IPS-15b (cell line): ENCODE measurements at regions not wholly inside any gene's neighbourhood (a gene's known extent, or its start where the extent isn't known, plus 50 kb on each side); places are given as distances from the start of the nearest gene placed in this dataset.

Source experiments
- H3K27me3 ChIP-seq: one replicate; pipeline ENCODE4 v1.6.1; 2013; ENCODE audit warnings: low read length; ENCODE audit not compliant: control insufficient read depth, insufficient read depth
- H3K36me3 ChIP-seq: one replicate; pipeline ENCODE4 v1.6.1; 2013; ENCODE audit warnings: low read length; ENCODE audit not compliant: control insufficient read depth, insufficient read depth
- H3K4me1 ChIP-seq: one replicate; pipeline ENCODE4 v1.6.1; 2013; ENCODE audit warnings: mild to moderate bottlenecking, low read length; ENCODE audit not compliant: control insufficient read depth, insufficient read depth
- H3K4me3 ChIP-seq: one replicate; pipeline ENCODE4 v1.5.1; 2013; ENCODE audit warnings: low read depth, low read length
- H3K9ac ChIP-seq: one replicate; pipeline ENCODE4 v1.6.1; 2013; ENCODE audit warnings: low read depth, mild to moderate bottlenecking, low read length
- H3K9me3 ChIP-seq: one replicate; pipeline ENCODE4 v1.6.1; 2013; ENCODE audit warnings: mild to moderate bottlenecking, low read length; ENCODE audit not compliant: control insufficient read depth, insufficient read depth

DNA sequence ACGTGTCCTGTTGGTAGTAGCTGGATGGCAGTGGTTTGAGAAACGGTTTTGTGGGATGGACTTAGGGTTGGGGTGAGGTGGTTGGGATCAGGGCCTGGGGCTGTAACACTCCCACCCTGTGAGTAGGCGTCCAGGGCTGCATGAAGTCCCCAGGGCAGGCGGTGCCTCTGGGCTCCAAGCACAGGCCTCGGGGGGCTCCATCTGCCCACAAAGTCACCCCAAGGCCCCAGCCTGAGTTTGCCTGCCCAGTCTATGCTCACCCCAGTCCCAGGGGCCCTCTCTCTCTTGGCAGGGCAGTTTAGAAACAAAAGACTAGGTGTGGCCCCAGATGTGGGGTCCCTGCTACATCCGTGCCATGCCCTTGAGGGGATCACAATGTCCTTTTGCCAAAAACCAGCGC, 86.9 kb upstream of the PRR23E start:
- H3K4me1 ChIP-seq = no peaks in the 10 kb centered on the region
- no peaks in the 10 kb centered on the region for H3K27me3 ChIP-seq
- no peaks in the 10 kb centered on the region for H3K9me3 ChIP-seq
- peaks cover 2% of the 10 kb centered on the region for H3K36me3 ChIP-seq
- H3K4me3 ChIP-seq = no peak overlapping the region
- no peak overlapping the region for H3K9ac ChIP-seq

DNA sequence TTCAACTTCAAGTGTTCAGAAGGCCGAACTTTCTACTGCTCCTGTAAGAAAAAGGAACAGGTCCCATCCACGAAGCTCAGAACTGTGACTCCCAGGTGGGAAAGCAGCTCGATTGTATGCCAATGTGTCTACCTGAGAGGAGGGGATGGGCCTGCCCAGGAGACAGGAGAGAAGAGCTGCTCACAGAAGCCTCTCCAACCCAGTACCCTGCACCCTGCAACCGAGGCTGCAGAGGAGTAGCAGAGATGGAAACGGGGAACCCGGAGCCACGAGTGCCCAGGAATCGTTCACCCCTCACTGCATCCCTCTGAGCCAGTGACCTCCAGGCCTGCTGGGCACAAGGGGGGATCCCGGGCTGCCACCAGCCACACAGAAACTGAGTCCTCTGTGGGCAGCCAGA, 86.5 kb upstream of the PRR23E start:
- H3K27me3 ChIP-seq = no peaks in the 10 kb centered on the region
- H3K4me1 ChIP-seq = no peaks in the 10 kb centered on the region
- H3K9me3 ChIP-seq = no peaks in the 10 kb centered on the region
- no peak overlapping the region for H3K9ac ChIP-seq
- no peak overlapping the region for H3K4me3 ChIP-seq
- peaks cover 2% of the 10 kb centered on the region for H3K36me3 ChIP-seq

DNA sequence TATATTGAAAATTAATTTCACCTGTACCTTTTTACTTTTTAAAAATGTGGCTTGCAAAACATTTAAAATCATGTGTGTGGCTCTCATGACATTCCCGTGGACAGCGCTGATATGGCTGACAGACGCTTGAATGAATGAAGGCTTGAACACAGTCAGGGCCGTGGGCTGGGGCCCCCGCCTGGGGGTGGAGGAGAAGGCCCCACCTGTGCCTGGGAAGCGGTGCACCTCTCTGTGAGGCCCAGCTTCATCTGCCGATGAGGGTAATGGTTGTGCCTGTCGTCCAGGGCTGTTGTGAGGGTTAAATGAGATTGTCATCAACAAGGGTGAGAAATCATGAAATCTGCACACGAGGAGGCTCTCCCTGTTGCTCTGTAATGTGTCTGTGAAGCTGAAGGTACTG, 85.9 kb upstream of the PRR23E start:
- no peak overlapping the region for H3K4me3 ChIP-seq
- H3K9me3 ChIP-seq = no peaks in the 10 kb centered on the region
- H3K9ac ChIP-seq = no peak overlapping the region
- peaks cover 2% of the 10 kb centered on the region for H3K36me3 ChIP-seq
- no peaks in the 10 kb centered on the region for H3K27me3 ChIP-seq
- H3K4me1 ChIP-seq = no peaks in the 10 kb centered on the region

- peaks cover 2% of the 10 kb centered on the region for H3K36me3 ChIP-seq
- no peaks in the 10 kb centered on the region for H3K4me1 ChIP-seq
- H3K9me3 ChIP-seq = peaks cover 6% of the 10 kb centered on the region
- no peak overlapping the region for H3K4me3 ChIP-seq
- H3K27me3 ChIP-seq = no peaks in the 10 kb centered on the region
- no peak overlapping the region for H3K9ac ChIP-seq
Measured at GRCh38 chr3:127107491-127108375, 85.2 kb upstream of the PRR23E start.

DNA sequence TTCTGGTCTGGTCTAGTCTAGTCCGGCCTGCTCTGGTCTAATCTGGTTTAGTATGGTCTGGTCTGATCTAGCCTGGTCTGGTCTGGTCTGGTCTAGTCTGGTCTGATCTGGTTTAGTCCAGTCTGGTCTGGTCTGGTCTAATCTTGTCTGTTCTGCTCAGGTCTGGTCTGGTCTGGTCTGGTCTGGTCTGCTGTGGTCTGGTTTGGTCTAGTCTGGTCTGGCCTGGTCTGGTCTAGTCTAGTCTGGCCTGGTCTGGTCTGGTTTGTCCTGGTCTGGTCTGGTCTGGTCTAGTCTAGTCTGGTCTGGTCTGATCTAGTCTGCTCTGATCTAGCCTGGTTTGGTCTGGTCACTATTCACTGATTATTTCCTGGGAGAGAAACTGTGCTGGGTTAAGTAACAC, 84.1 kb upstream of the PRR23E start:
- Histone ChIP-seq H3K36me3 (peaks cover 2% of the 10 kb centered on the region), H3K27me3 (no peaks in the 10 kb centered on the region), H3K4me3 (no peak overlapping the region), H3K4me1 (no peaks in the 10 kb centered on the region), H3K9ac (no peak overlapping the region), H3K9me3 (peaks cover 8% of the 10 kb centered on the region)

GRCh38 chr3:127110982-127111693, 81.8 kb upstream of the PRR23E start:
- H3K4me3 ChIP-seq = no peak overlapping the region
- H3K9ac ChIP-seq = no peak overlapping the region
- H3K27me3 ChIP-seq = no peaks in the 10 kb centered on the region
- H3K4me1 ChIP-seq = no peaks in the 10 kb centered on the region
- H3K36me3 ChIP-seq = no peaks in the 10 kb centered on the region
- H3K9me3 ChIP-seq = peaks cover 8% of the 10 kb centered on the region

DNA sequence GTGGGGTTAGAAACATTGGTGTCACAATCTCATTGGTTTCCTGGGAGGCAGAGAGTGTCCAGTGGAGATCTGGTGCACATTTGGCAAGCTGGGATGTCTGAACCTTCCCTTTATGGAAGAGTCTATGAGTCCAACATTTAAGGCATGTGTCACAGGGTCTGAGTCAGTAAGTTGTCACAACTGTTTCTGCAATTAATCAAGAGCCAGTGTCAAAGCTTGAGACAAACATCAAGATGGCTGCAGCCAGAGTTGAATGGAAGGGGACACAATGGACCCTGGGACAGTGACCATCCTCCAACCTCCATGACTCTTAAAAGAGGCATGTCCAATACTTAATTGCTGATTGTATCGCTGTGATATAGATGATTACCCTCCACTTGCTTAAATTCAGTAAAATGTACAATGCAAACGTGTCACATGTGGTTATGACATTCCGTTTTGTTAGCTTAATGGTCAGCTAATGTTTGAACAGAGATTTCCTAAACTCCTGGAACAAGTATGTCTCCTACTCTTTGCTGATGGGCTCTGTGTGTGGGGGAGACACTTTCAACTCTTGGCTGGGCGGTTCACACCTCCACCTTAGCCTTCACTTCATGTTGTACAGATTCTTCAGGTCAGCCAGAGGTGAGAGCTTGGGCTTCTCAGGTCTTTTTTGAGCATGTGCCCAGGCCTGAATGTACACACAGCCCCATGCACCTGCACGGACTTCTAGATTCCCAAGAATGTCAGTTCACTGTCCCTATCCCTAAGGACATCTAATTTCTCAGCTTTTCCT, 79.9 kb upstream of the PRR23E start:
- Histone ChIP-seq H3K36me3 (no peaks in the 10 kb centered on the region), H3K9ac (no peak overlapping the region), H3K9me3 (peaks cover 8% of the 10 kb centered on the region), H3K27me3 (no peaks in the 10 kb centered on the region), H3K4me1 (no peaks in the 10 kb centered on the region), H3K4me3 (no peak overlapping the region)

GRCh38 chr3:127113571-127113891, 79.4 kb upstream of the PRR23E start:
- Histone ChIP-seq H3K4me1 (no peaks in the 10 kb centered on the region), H3K27me3 (no peaks in the 10 kb centered on the region), H3K9me3 (peaks cover 8% of the 10 kb centered on the region), H3K9ac (no peak overlapping the region), H3K36me3 (no peaks in the 10 kb centered on the region), H3K4me3 (no peak overlapping the region)

GRCh38 chr3:127114337-127115070, 78.4 kb upstream of the PRR23E start:
- Histone ChIP-seq H3K36me3 (no peaks in the 10 kb centered on the region), H3K27me3 (no peaks in the 10 kb centered on the region), H3K9me3 (peaks cover 8% of the 10 kb centered on the region), H3K4me3 (no peak overlapping the region), H3K4me1 (no peaks in the 10 kb centered on the region), H3K9ac (no peak overlapping the region)

DNA sequence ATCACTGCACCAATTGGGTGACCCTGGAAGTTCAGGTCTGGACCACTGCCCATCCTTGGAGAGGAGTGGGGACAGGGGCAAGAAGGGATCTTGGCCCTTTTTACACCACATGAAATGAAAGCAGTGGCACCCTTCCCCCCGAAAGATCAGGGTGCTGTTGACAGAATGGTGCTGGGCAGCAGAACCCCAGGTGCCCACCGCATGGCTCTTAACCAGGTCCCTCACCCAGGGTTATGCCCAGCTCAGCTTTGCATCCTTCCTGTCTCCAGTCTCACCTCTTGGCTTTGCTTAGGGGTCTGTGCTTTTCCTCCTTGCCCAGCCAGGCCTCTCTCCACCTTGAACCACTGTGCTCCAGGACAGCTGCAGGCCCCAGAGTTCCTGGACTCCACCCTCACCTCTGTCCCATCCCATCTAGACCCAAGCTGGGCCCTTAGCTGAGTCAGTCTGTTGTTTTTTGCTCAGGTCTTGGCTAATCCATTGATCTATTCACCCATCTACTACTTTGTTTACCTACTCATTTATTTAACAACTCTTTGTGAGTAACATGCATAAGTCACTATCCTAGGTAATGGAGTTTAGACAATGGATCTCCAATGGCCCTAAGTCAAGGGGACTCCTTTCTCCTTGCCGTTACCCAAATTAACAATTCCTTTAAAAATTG, 77.1 kb upstream of the PRR23E start:
- Histone ChIP-seq H3K27me3 (no peaks in the 10 kb centered on the region), H3K9me3 (peaks cover 8% of the 10 kb centered on the region), H3K36me3 (no peaks in the 10 kb centered on the region), H3K4me3 (no peak overlapping the region), H3K4me1 (no peaks in the 10 kb centered on the region), H3K9ac (no peak overlapping the region)

- Histone ChIP-seq H3K27me3 (no peaks in the 10 kb centered on the region), H3K9ac (no peak overlapping the region), H3K9me3 (no peaks in the 10 kb centered on the region), H3K36me3 (no peaks in the 10 kb centered on the region), H3K4me1 (no peaks in the 10 kb centered on the region), H3K4me3 (no peak overlapping the region)
Measured at GRCh38 chr3:127118366-127118765, 74.6 kb upstream of the PRR23E start.
